SK-N-SH (cell line): ENCODE measurements at regions not wholly inside any gene's neighbourhood (a gene's known extent, or its start where the extent isn't known, plus 50 kb on each side); places are given as distances from the start of the nearest gene placed in this dataset.

Experiments used
- CTCF ChIA-PET: fragments of 300-600, 350-600 bp; formaldehyde crosslinking; extraction: SDS; loops from one replicate; lab custom pipeline; 2021; lab: Yijun Ruan, JAX
- POLR2A ChIA-PET: fragments of 350-600 bp; sonication (Branson Sonifier 250); formaldehyde crosslinking; extraction: SDS; loops from one replicate; lab custom pipeline; 2020; ENCODE audit warnings: antibody characterized with exemption, inconsistent platforms; lab: Yijun Ruan, JAX
- DNase-seq: peaks from one replicate; pipeline ENCODE4 v3.0.0; 2012
- H2AFZ ChIP-seq: fragments of 200-600 bp; sonication (generic); 2 replicates; pipeline ENCODE4 v1.8.1; 2016; ENCODE audit warnings: antibody characterized with exemption, mild to moderate bottlenecking, low read depth
- H3F3A ChIP-seq: fragments of 200-600 bp; sonication (generic); replicated peaks from 2 replicates; pipeline ENCODE3; 2016; ENCODE audit warnings: antibody characterized with exemption, mild to moderate bottlenecking; ENCODE audit not compliant: insufficient read depth
- H3K27ac ChIP-seq, 2 experiments: fragments of 200-500 bp in 1 of 2; fragments of 200-600 bp in 1 of 2; sonication (Bioruptor generic) in 1 of 2; sonication (generic), shearing (Covaris generic) in 1 of 2; 2 replicates each; pipeline versions ENCODE4 v1.5.1 to v1.6.1; 2014 to 2016; ENCODE audit warnings: low read depth in 2 of 2, inconsistent platforms in 1 of 2, low read length in 1 of 2, mild to moderate bottlenecking in 1 of 2, mixed read lengths in 1 of 2
- H3K27me3 ChIP-seq: fragments of 200-600 bp; sonication (generic), shearing (Covaris generic); 2 replicates; pipeline ENCODE4 v1.6.1; 2016; ENCODE audit warnings: mixed run types; ENCODE audit not compliant: insufficient read depth
- H3K36me3 ChIP-seq, 2 experiments: fragments of 200-500 bp in 1 of 2; fragments of 200-600 bp in 1 of 2; sonication (Bioruptor generic) in 1 of 2; sonication (generic) in 1 of 2; replicated peaks in 1 of 2; 2 replicates each; pipeline versions ENCODE3 to v1.5.1; 2014 to 2016; ENCODE audit warnings: low read length in 1 of 2, mild to moderate bottlenecking in 1 of 2; ENCODE audit not compliant: insufficient read depth in 2 of 2, control insufficient read depth in 1 of 2
- H3K4me1 ChIP-seq, 2 experiments: fragments of 200-500 bp in 1 of 2; fragments of 200-600 bp in 1 of 2; sonication (Bioruptor generic) in 1 of 2; sonication (generic), shearing (Covaris generic) in 1 of 2; 2 replicates each; pipeline versions ENCODE4 v1.5.1 to v1.6.1; 2014 to 2016; ENCODE audit warnings: low read depth in 1 of 2, low read length in 1 of 2, mixed run types in 1 of 2; ENCODE audit not compliant: insufficient read depth in 2 of 2, control insufficient read depth in 1 of 2
- H3K4me2 ChIP-seq: fragments of 200-600 bp; sonication (generic), shearing (Covaris generic); 2 replicates; pipeline ENCODE4 v1.6.1; 2017; ENCODE audit warnings: mixed run types
- H3K4me3 ChIP-seq, 2 experiments: fragments of 200-500 bp in 1 of 2; fragments of 200-600 bp in 1 of 2; sonication (Bioruptor generic) in 1 of 2; sonication (generic), shearing (Covaris generic) in 1 of 2; 2 replicates each; pipeline versions ENCODE4 v1.5.1 to v1.8.1; 2014 to 2016; ENCODE audit warnings: low read depth in 2 of 2, inconsistent platforms in 1 of 2, low read length in 1 of 2, mild to moderate bottlenecking in 1 of 2, mixed read lengths in 1 of 2, moderate library complexity in 1 of 2
- H3K79me2 ChIP-seq: fragments of 200-600 bp; sonication (generic); 2 replicates; pipeline ENCODE4 v1.8.1; 2017; ENCODE audit warnings: mild to moderate bottlenecking; ENCODE audit not compliant: insufficient read depth
- H3K9ac ChIP-seq: fragments of 200-600 bp; sonication (generic); 2 replicates; pipeline ENCODE4 v1.6.1; 2017; ENCODE audit warnings: mixed run types
- H3K9me2 ChIP-seq: fragments of 200-600 bp; sonication (generic); 2 replicates; pipeline ENCODE4 v1.6.1; 2017; ENCODE audit warnings: mixed run types
- H3K9me3 ChIP-seq: fragments of 200-600 bp; sonication (generic); 2 replicates; pipeline ENCODE4 v1.6.1; 2017; ENCODE audit warnings: mixed run types, mild to moderate bottlenecking, moderate library complexity
- H4K20me1 ChIP-seq: fragments of 200-600 bp; sonication (generic); 2 replicates; pipeline ENCODE4 v1.6.1; 2017; ENCODE audit warnings: mild to moderate bottlenecking, mixed run types; ENCODE audit not compliant: insufficient read depth
- CHD2 ChIP-seq: fragments of 150-350 bp; IDR thresholded peaks from 2 replicates; pipeline ENCODE4 v1.6.1; 2018; ENCODE audit warnings: low read length; ENCODE audit not compliant: partially characterized antibody
- EP300 ChIP-seq, 2 experiments: IDR thresholded peaks; 2 replicates each; pipeline versions ENCODE4 v1.4.0 to v1.6.1; 2012; ENCODE audit warnings: borderline replicate concordance in 1 of 2, low read depth in 1 of 2, low read length in 1 of 2
- EZH2phosphoT487 ChIP-seq: fragments of 200-600 bp; sonication (generic); IDR thresholded peaks from 2 replicates; pipeline ENCODE4 v1.6.1; 2017; ENCODE audit warnings: low read depth, mixed run types, mild to moderate bottlenecking, antibody characterized with exemption, moderate library complexity, borderline replicate concordance
- FOSL2 ChIP-seq: IDR thresholded peaks from 2 replicates; pipeline ENCODE4 v1.4.0; 2012; ENCODE audit warnings: low read depth, mild to moderate bottlenecking, moderate library complexity, borderline replicate concordance
- FOXJ3 ChIP-seq: sonication (generic); formaldehyde crosslinking; IDR thresholded peaks from 2 replicates; pipeline ENCODE4 v1.5.1; 2020; ENCODE audit warnings: mild to moderate bottlenecking, missing genetic modification reagents
- GABPA ChIP-seq: IDR thresholded peaks from 2 replicates; pipeline ENCODE4 v1.4.0; 2012; ENCODE audit warnings: low read depth, mild to moderate bottlenecking
- GATA2 ChIP-seq: sonication (generic); formaldehyde crosslinking; IDR thresholded peaks from 2 replicates; pipeline ENCODE4 v1.5.0; 2020; ENCODE audit warnings: mild to moderate bottlenecking, missing genetic modification reagents
- MEF2A ChIP-seq: IDR thresholded peaks from 2 replicates; pipeline ENCODE4 v1.4.0; 2012; ENCODE audit warnings: low read depth, borderline replicate concordance
- MXI1 ChIP-seq: IDR thresholded peaks from 2 replicates; pipeline ENCODE4 v1.6.1; 2012; ENCODE audit warnings: mild to moderate bottlenecking, low read depth, low read length, improper control_type of control experiment
- POLR2AphosphoS5 ChIP-seq: IDR thresholded peaks from 2 replicates; pipeline ENCODE4 v1.6.1; 2012; ENCODE audit warnings: low read depth, low read length
- RFX5 ChIP-seq: IDR thresholded peaks from 2 replicates; pipeline ENCODE4 v1.6.1; 2012; ENCODE audit warnings: mild to moderate bottlenecking, improper control_type of control experiment, low read length
- TEAD4 ChIP-seq: IDR thresholded peaks from 2 replicates; pipeline ENCODE4 v1.4.0; 2012; ENCODE audit warnings: mild to moderate bottlenecking, borderline replicate concordance; ENCODE audit not compliant: insufficient read depth
- WGBS: methylation state at CpG from one replicate; pipeline ENCODE4 v1.1.6; 2017; ENCODE audit warnings: low lambda C conversion rate; 5-methylcytosine and 5-hydroxymethylcytosine counted together
- TF ChIP-seq, protein P1 (sequence below): IDR thresholded peaks from 2 replicates; pipeline ENCODE4; 2012
- TF ChIP-seq, protein P2 (sequence below): fragments of 150-350 bp; IDR thresholded peaks from 2 replicates; pipeline ENCODE4 v1.6.1; 2016; ENCODE audit warnings: mild to moderate bottlenecking, low read depth, low read length
- TF ChIP-seq, protein P3 (sequence below): IDR thresholded peaks from 2 replicates; pipeline ENCODE4 v1.4.0; 2012; ENCODE audit warnings: low read depth, borderline replicate concordance
- TF ChIP-seq, protein P4 (sequence below): IDR thresholded peaks from 2 replicates; pipeline ENCODE4 v1.6.1; 2012; ENCODE audit warnings: mild to moderate bottlenecking, low read depth, low read length, moderate library complexity
- TF ChIP-seq, protein P5 (sequence below): IDR thresholded peaks from 2 replicates; pipeline ENCODE4 v1.4.0; 2012; ENCODE audit warnings: low read depth
- TF ChIP-seq, protein P6 (sequence below): fragments of 200-600 bp; sonication (generic); IDR thresholded peaks from 2 replicates; pipeline ENCODE4 v1.6.1; 2017; ENCODE audit warnings: antibody characterized with exemption, mild to moderate bottlenecking, moderate library complexity

DNA sequence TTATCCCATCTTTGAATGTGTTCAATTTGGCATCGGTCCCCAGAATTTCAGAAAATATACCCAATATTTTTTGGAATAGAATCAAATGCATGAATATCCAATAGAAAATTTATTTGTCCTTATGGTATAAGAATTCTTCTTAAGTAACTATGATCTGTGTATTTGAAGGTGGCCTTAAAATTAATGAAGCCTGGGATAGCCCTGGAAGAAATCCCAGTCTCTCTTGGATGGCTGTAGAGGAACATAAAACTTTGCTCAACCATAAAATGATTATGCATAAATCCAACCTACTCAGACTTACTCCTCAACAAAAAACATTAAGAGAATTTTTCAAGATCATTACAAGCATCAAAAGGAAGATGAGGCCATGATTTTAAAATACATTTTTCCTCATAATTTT, 269.4 kb upstream of the SMIM31 start:
- H3K9me2 ChIP-seq, result no peaks in the 10 kb centered on the region
- H3K4me3 ChIP-seq, result no peak overlapping the region
- CTCF ChIA-PET, result no interaction called here
- H3K4me1 ChIP-seq, result peaks cover 0 to 13% of the 10 kb centered on the region in 2 experiments; a peak in 1 of 4 replicates
- H3K27me3 ChIP-seq, result no peaks in the 10 kb centered on the region
- no peak overlapping the region for H2AFZ ChIP-seq
- TF ChIP-seq GABPA (no peak), MEF2A (no peak), EP300 (IDR thresholded peaks at IDR 0.05; ENCODE audit: borderline replicate concordance in 1 of 2, low read depth in 1 of 2, low read length in 1 of 2) (no peak), CHD2 (no peak), POLR2AphosphoS5 (no peak), FOSL2 (no peak), FOXJ3 (no peak), GATA2 (CRISPR knock-in tag) (no peak), MXI1 (no peak), TEAD4 (no peak), RFX5 (no peak), EZH2phosphoT487 (no peak)
- TF ChIP-seq, protein P1, sequence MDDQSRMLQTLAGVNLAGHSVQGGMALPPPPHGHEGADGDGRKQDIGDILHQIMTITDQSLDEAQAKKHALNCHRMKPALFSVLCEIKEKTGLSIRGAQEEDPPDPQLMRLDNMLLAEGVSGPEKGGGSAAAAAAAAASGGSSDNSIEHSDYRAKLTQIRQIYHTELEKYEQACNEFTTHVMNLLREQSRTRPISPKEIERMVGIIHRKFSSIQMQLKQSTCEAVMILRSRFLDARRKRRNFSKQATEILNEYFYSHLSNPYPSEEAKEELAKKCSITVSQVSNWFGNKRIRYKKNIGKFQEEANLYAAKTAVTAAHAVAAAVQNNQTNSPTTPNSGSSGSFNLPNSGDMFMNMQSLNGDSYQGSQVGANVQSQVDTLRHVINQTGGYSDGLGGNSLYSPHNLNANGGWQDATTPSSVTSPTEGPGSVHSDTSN, result no peak
- TF ChIP-seq, protein P2, sequence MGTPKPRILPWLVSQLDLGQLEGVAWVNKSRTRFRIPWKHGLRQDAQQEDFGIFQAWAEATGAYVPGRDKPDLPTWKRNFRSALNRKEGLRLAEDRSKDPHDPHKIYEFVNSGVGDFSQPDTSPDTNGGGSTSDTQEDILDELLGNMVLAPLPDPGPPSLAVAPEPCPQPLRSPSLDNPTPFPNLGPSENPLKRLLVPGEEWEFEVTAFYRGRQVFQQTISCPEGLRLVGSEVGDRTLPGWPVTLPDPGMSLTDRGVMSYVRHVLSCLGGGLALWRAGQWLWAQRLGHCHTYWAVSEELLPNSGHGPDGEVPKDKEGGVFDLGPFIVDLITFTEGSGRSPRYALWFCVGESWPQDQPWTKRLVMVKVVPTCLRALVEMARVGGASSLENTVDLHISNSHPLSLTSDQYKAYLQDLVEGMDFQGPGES, result no peak
- TF ChIP-seq, protein P3, sequence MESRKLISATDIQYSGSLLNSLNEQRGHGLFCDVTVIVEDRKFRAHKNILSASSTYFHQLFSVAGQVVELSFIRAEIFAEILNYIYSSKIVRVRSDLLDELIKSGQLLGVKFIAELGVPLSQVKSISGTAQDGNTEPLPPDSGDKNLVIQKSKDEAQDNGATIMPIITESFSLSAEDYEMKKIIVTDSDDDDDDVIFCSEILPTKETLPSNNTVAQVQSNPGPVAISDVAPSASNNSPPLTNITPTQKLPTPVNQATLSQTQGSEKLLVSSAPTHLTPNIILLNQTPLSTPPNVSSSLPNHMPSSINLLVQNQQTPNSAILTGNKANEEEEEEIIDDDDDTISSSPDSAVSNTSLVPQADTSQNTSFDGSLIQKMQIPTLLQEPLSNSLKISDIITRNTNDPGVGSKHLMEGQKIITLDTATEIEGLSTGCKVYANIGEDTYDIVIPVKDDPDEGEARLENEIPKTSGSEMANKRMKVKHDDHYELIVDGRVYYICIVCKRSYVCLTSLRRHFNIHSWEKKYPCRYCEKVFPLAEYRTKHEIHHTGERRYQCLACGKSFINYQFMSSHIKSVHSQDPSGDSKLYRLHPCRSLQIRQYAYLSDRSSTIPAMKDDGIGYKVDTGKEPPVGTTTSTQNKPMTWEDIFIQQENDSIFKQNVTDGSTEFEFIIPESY, result no peak
- TF ChIP-seq, protein P4, sequence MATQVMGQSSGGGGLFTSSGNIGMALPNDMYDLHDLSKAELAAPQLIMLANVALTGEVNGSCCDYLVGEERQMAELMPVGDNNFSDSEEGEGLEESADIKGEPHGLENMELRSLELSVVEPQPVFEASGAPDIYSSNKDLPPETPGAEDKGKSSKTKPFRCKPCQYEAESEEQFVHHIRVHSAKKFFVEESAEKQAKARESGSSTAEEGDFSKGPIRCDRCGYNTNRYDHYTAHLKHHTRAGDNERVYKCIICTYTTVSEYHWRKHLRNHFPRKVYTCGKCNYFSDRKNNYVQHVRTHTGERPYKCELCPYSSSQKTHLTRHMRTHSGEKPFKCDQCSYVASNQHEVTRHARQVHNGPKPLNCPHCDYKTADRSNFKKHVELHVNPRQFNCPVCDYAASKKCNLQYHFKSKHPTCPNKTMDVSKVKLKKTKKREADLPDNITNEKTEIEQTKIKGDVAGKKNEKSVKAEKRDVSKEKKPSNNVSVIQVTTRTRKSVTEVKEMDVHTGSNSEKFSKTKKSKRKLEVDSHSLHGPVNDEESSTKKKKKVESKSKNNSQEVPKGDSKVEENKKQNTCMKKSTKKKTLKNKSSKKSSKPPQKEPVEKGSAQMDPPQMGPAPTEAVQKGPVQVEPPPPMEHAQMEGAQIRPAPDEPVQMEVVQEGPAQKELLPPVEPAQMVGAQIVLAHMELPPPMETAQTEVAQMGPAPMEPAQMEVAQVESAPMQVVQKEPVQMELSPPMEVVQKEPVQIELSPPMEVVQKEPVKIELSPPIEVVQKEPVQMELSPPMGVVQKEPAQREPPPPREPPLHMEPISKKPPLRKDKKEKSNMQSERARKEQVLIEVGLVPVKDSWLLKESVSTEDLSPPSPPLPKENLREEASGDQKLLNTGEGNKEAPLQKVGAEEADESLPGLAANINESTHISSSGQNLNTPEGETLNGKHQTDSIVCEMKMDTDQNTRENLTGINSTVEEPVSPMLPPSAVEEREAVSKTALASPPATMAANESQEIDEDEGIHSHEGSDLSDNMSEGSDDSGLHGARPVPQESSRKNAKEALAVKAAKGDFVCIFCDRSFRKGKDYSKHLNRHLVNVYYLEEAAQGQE, result no peak
- TF ChIP-seq, protein P5, sequence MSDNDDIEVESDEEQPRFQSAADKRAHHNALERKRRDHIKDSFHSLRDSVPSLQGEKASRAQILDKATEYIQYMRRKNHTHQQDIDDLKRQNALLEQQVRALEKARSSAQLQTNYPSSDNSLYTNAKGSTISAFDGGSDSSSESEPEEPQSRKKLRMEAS, result no peak
- TF ChIP-seq, protein P6, sequence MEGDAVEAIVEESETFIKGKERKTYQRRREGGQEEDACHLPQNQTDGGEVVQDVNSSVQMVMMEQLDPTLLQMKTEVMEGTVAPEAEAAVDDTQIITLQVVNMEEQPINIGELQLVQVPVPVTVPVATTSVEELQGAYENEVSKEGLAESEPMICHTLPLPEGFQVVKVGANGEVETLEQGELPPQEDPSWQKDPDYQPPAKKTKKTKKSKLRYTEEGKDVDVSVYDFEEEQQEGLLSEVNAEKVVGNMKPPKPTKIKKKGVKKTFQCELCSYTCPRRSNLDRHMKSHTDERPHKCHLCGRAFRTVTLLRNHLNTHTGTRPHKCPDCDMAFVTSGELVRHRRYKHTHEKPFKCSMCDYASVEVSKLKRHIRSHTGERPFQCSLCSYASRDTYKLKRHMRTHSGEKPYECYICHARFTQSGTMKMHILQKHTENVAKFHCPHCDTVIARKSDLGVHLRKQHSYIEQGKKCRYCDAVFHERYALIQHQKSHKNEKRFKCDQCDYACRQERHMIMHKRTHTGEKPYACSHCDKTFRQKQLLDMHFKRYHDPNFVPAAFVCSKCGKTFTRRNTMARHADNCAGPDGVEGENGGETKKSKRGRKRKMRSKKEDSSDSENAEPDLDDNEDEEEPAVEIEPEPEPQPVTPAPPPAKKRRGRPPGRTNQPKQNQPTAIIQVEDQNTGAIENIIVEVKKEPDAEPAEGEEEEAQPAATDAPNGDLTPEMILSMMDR, result no peak
- POLR2A ChIA-PET, result no interaction called here
- no peak overlapping the region for H3K9ac ChIP-seq
- H4K20me1 ChIP-seq, result no peaks in the 10 kb centered on the region
- no peaks in the 10 kb centered on the region for H3K79me2 ChIP-seq
- no peaks in the 10 kb centered on the region for H3F3A ChIP-seq
- no peaks in the 10 kb centered on the region for H3K9me3 ChIP-seq
- WGBS, result 5% methylated on average over 1 of the region's 1 CpG
- DNase-seq, result no peak
- H3K27ac ChIP-seq, result no peak overlapping the region
- H3K36me3 ChIP-seq, result no peaks in the 10 kb centered on the region
- no peak overlapping the region for H3K4me2 ChIP-seq
